Natural killer cell (primary cell): ENCODE measurements at regions not wholly inside any gene's neighbourhood (a gene's known extent, or its start where the extent isn't known, plus 50 kb on each side); places are given as distances from the start of the nearest gene placed in this dataset.

ENCODE experiments used
- ATAC-seq, 3 donors: fragments of 150-1000 bp in 2 of 3; fragments of 200-7000 bp in 1 of 3; cut with Tn5 transposase; 1 replicate in 1 of 3; 2 replicates in 2 of 3; pipeline ENCODE4 v1.10.0; 2021; ENCODE audit warnings: mild to moderate bottlenecking in 2 of 3, moderate library complexity in 2 of 3
- DNase-seq, 2 donors: peaks; one replicate each; pipeline versions ENCODE4 v3.0.0 to v3.0.0-alpha.2; 2013 to 2021; ENCODE audit warnings: mixed read lengths in 1 of 2
- H3K27ac ChIP-seq: one replicate; pipeline ENCODE4 v1.5.1; 2013; ENCODE audit warnings: mild to moderate bottlenecking, low read length
- H3K27me3 ChIP-seq: one replicate; pipeline ENCODE4 v1.6.1; 2013; ENCODE audit warnings: low read length; ENCODE audit not compliant: control insufficient read depth, insufficient read depth
- H3K36me3 ChIP-seq: one replicate; pipeline ENCODE4 v1.6.1; 2013; ENCODE audit warnings: low read length; ENCODE audit not compliant: control insufficient read depth, insufficient read depth
- H3K4me1 ChIP-seq: one replicate; pipeline ENCODE4 v1.6.1; 2013; ENCODE audit warnings: low read length; ENCODE audit not compliant: control insufficient read depth, insufficient read depth
- H3K4me3 ChIP-seq: one replicate; pipeline ENCODE4 v1.5.1; 2013; ENCODE audit warnings: low read length
- H3K9me3 ChIP-seq: one replicate; pipeline ENCODE4 v1.6.1; 2013; ENCODE audit warnings: low read length; ENCODE audit not compliant: control insufficient read depth, insufficient read depth
- H3K27ac Mint-ChIP-seq, 2 donors: one replicate each; pipeline ENCODE4 v1.8.0; 2022; ENCODE audit warnings: mild to moderate bottlenecking in 2 of 2, mixed read lengths in 2 of 2, moderate library complexity in 1 of 2
- H3K27me3 Mint-ChIP-seq, 2 donors: one replicate each; pipeline ENCODE4 v1.8.0; 2022; ENCODE audit warnings: low read depth in 2 of 2, mixed read lengths in 2 of 2
- H3K36me3 Mint-ChIP-seq: one replicate; pipeline ENCODE4 v1.8.0; 2022; ENCODE audit warnings: mixed read lengths
- H3K4me1 Mint-ChIP-seq, 2 donors: one replicate each; pipeline ENCODE4 v1.8.0; 2022; ENCODE audit warnings: mixed read lengths in 2 of 2
- H3K4me3 Mint-ChIP-seq: one replicate; pipeline ENCODE4 v1.8.0; 2022; ENCODE audit warnings: mild to moderate bottlenecking, moderate library complexity, mixed read lengths
- H3K9me3 Mint-ChIP-seq, 2 donors: one replicate each; pipeline ENCODE4 v1.8.0; 2022; ENCODE audit warnings: mixed read lengths in 2 of 2
- CTCF ChIP-seq: fragments of 200-600 bp; IDR thresholded peaks from one replicate; pipeline ENCODE4 v1.8.0; 2022; ENCODE audit warnings: antibody characterized with exemption
- WGBS: methylation state at CpG from one replicate; pipeline ENCODE4 v1.1.7; 2013; ENCODE audit warnings: missing lambda C conversion rate; ENCODE audit not compliant: insufficient coverage; 5-methylcytosine and 5-hydroxymethylcytosine counted together
- intact Hi-C: fragments of 100-400 bp; cut with micrococcal nuclease; formaldehyde crosslinking; loops from one replicate; pipeline ENCODE4 v1.14.2; 2022

DNA sequence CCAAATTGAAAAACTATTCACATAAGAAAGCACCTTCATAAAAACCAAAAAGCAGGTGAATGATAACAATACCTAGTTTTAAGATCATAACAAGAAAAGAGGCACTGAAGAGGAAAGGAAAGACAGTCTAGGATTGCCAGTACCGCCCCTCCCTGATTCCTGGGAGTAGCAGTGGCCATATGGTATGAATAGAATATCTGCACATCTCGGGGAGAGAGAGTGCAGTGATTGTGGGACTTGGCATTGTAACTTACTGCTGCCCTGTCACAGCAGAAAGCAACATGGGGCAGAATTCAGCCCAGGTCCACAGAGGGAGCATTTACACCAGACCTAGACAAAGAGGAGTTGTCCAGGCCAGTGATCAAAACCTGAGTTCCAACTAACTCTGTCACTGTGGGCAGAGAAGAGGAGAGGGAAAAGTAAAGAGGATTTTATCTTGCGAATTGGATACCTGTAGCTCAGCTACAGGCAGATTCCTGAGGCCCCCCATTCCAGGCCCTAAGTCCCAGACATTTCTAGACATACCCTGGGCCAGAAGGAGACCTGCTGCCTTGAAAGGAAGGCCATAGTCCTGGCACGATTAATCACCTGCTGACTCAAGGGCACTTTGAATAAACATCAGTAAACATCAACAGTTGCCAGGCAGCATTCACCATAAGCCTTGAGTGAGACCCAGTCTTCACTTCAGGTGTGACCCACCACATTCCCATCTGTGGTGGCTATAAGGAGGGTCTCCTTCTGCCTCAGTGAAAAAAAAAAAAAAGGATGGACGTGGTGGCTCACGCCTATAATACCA, 397.5 kb downstream of the TGFB2 start:
- Mint-ChIP-seq H3K36me3 (peaks cover 18% of the 10 kb centered on the region), H3K27ac (no peak overlapping the region), H3K27me3 (no peaks in the 10 kb centered on the region), H3K9me3 (peaks cover 8 to 21% of the 10 kb centered on the region in 2 donors), H3K4me3 (no peak overlapping the region), H3K4me1 (no peaks in the 10 kb centered on the region)
- no peak overlapping the region for H3K27ac ChIP-seq
- H3K4me3 ChIP-seq: no peak overlapping the region
- no peak for ATAC-seq
- H3K36me3 ChIP-seq: no peaks in the 10 kb centered on the region
- DNase-seq: no peak
- H3K27me3 ChIP-seq: no peaks in the 10 kb centered on the region
- no peak for TF ChIP-seq CTCF
- WGBS: 82% methylated on average over 5 of the region's 6 CpGs
- intact Hi-C loops: no loop called here
- peaks cover 12% of the 10 kb centered on the region for H3K9me3 ChIP-seq
- H3K4me1 ChIP-seq: no peaks in the 10 kb centered on the region

DNA sequence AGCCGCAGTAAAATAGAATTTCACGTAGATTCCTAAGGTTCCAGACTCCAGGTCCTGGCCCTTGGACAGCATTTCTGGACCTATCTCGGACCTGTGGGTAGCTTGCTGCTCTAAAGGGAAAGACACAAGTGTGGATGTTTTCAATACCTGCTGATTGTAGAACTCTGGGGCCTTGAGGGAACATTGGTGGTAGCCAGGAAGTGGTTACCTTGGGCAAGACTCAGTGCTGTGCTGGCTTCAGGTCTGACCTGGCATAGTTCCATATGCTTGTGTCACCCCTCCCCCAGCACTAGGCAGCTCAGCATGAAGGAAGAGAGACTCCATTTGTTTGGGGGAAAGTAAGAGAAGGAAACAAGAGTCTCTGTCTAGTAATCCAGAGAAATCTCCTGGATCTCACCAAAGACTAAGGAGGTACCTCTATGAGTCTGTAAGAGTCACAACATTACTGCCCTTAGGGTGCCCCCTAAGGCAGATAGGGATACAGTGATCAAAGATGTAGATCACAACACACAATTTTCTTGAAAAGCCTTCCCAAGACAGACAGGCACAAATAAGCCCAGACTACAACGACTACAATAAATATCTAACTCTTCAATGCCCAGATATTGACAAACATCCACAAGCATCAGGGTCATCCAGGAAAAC, 398.8 kb downstream of the TGFB2 start:
- WGBS: 76% methylated on average over 4 of the region's 4 CpGs
- intact Hi-C loops: no loop called here
- no peaks in the 10 kb centered on the region for H3K27me3 Mint-ChIP-seq

GRCh38 chr1:218748071-218748470, 402.9 kb downstream of the TGFB2 start:
- Mint-ChIP-seq H3K27ac (no peak overlapping the region), H3K4me1 (no peaks in the 10 kb centered on the region), H3K9me3 (peaks cover 5 to 23% of the 10 kb centered on the region in 2 donors), H3K27me3 (no peaks in the 10 kb centered on the region), H3K36me3 (peaks cover 18% of the 10 kb centered on the region), H3K4me3 (no peak overlapping the region)
- H3K4me3 ChIP-seq: no peak overlapping the region
- H3K27ac ChIP-seq: no peak overlapping the region
- TF ChIP-seq CTCF: no peak
- H3K36me3 ChIP-seq: no peaks in the 10 kb centered on the region
- peaks cover 22% of the 10 kb centered on the region for H3K9me3 ChIP-seq
- no peaks in the 10 kb centered on the region for H3K27me3 ChIP-seq
- DNase-seq (no peak), ATAC-seq (no peak)
- H3K4me1 ChIP-seq: no peaks in the 10 kb centered on the region
- 88% methylated on average over 1 of the region's 1 CpG for WGBS
- intact Hi-C loops: no loop called here

More for the DNA sequence above, 398.8 kb downstream of the TGFB2 start:
- H3K27ac ChIP-seq: no peak overlapping the region
- Mint-ChIP-seq H3K36me3 (peaks cover 18% of the 10 kb centered on the region), H3K4me1 (no peaks in the 10 kb centered on the region), H3K27ac (no peak overlapping the region), H3K4me3 (no peak overlapping the region), H3K9me3 (peaks cover 8 to 23% of the 10 kb centered on the region in 2 donors)
- no peak for TF ChIP-seq CTCF
- no peak overlapping the region for H3K4me3 ChIP-seq
- ATAC-seq: no peak
- peaks cover 12% of the 10 kb centered on the region for H3K9me3 ChIP-seq
- no peaks in the 10 kb centered on the region for H3K36me3 ChIP-seq
- DNase-seq: no peak
- H3K4me1 ChIP-seq: no peaks in the 10 kb centered on the region
- no peaks in the 10 kb centered on the region for H3K27me3 ChIP-seq
